GM19438 (cell line): ENCODE measurements at regions not wholly inside any gene's neighbourhood (a gene's known extent, or its start where the extent isn't known, plus 50 kb on each side); places are given as distances from the start of the nearest gene placed in this dataset.
"Not testable (repeated sequence)": the region's sequence is repeated elsewhere in the genome, so short reads cannot be mapped to it uniquely, and the experiment has no call there.

ENCODE experiments used
- ATAC-seq: cut with Tn5 transposase; IDR thresholded peaks from one replicate; pipeline ENCODE4 v1.9.1; 2021; ENCODE audit warnings: low read depth; ENCODE audit not compliant: unreplicated experiment

- no peak for ATAC-seq
Observed at GRCh38 chr12:131617596-131618302, 93.1 kb upstream of the SFSWAP start.

- ATAC-seq = no peak
Observed at GRCh38 chr12:131618303-131618658, 92.6 kb upstream of the SFSWAP start.

GRCh38 chr12:131618701-131619100, 92.2 kb upstream of the SFSWAP start:
- ATAC-seq = no peak

GRCh38 chr12:131619106-131619642, 91.7 kb upstream of the SFSWAP start:
- no peak for ATAC-seq

GRCh38 chr12:131619736-131620506, 91.0 kb upstream of the SFSWAP start:
- ATAC-seq = no peak

GRCh38 chr12:131620520-131620919, 90.4 kb upstream of the SFSWAP start:
- ATAC-seq = no peak

GRCh38 chr12:131620946-131621681, 89.8 kb upstream of the SFSWAP start:
- ATAC-seq = no peak

GRCh38 chr12:131621701-131622421, 89.0 kb upstream of the SFSWAP start:
- no peak for ATAC-seq

GRCh38 chr12:131622422-131622955, 88.4 kb upstream of the SFSWAP start:
- no peak for ATAC-seq

GRCh38 chr12:131623404-131624368, 87.2 kb upstream of the SFSWAP start:
- ATAC-seq = not testable (repeated sequence)

GRCh38 chr12:131624369-131624739, 86.5 kb upstream of the SFSWAP start:
- ATAC-seq = not testable (repeated sequence)

GRCh38 chr12:131624756-131625501, 86.0 kb upstream of the SFSWAP start:
- not testable (repeated sequence) for ATAC-seq

- not testable (repeated sequence) for ATAC-seq
Observed at GRCh38 chr12:131625966-131626722, 84.7 kb upstream of the SFSWAP start.

GRCh38 chr12:131627151-131628022, 83.5 kb upstream of the SFSWAP start:
- not testable (repeated sequence) for ATAC-seq

GRCh38 chr12:131628023-131628740, 82.7 kb upstream of the SFSWAP start:
- no peak for ATAC-seq
